Transverse colon (tissue), 3 donors: ENCODE measurements at regions not wholly inside any gene's neighbourhood (a gene's known extent, or its start where the extent isn't known, plus 50 kb on each side); places are given as distances from the start of the nearest gene placed in this dataset.

ENCODE experiments used
- POLR2A ChIP-seq: fragments of 450-650 bp; IDR thresholded peaks from one replicate; pipeline ENCODE4 v1.6.1; 2016; ENCODE audit warnings: antibody characterized with exemption, mild to moderate bottlenecking, moderate library complexity
- POLR2AphosphoS5 ChIP-seq, 3 donors: sonication (generic); formaldehyde crosslinking; IDR thresholded peaks; one replicate each; pipeline ENCODE4 v1.6.1; 2016; ENCODE audit warnings: antibody characterized with exemption in 3 of 3

GRCh38 chr5:175238326-175238725 is 205.7 kb downstream of the DRD1 start:
- TF ChIP-seq POLR2AphosphoS5 (IDR thresholded peaks at IDR 0.05) (no peak), POLR2A (no peak)
